Fibroblast of mammary gland (primary cell): ENCODE measurements at regions not wholly inside any gene's neighbourhood (a gene's known extent, or its start where the extent isn't known, plus 50 kb on each side); places are given as distances from the start of the nearest gene placed in this dataset.

Experiments used
- DNase-seq: peaks from one replicate; pipeline ENCODE4 v3.0.0-alpha.2; 2010; ENCODE audit warnings: low read depth
- H3K4me3 ChIP-seq: 2 replicates; pipeline ENCODE4 v1.5.1; 2011; ENCODE audit warnings: low read depth, mild to moderate bottlenecking, low read length, moderate library complexity; ENCODE audit not compliant: control insufficient read depth
- CTCF ChIP-seq: conservative IDR thresholded peaks from 2 replicates; pipeline ENCODE4 v1.5.1; 2011; ENCODE audit warnings: low read depth, low read length, inconsistent platforms; ENCODE audit not compliant: control insufficient read depth, insufficient read depth

GRCh38 chr3:64814351-64814750 is 126.6 kb upstream of the ADAMTS9 start:
- DNase-seq: no peak
- no peak for TF ChIP-seq CTCF
- no peak overlapping the region for H3K4me3 ChIP-seq

- DNase-seq: no peak
- H3K4me3 ChIP-seq: no peak overlapping the region
- TF ChIP-seq CTCF: no peak
These were observed 125.5 kb upstream of the ADAMTS9 start for GRCh38 chr3:64813326-64813725.

- no peak for DNase-seq
- H3K4me3 ChIP-seq: no peak overlapping the region
- TF ChIP-seq CTCF: no peak
These were observed 121.3 kb upstream of the ADAMTS9 start for GRCh38 chr3:64809086-64809485.

GRCh38 chr3:64808061-64808460 is 120.3 kb upstream of the ADAMTS9 start:
- no peak for DNase-seq
- TF ChIP-seq CTCF: no peak
- H3K4me3 ChIP-seq: no peak overlapping the region

GRCh38 chr3:64806668-64807605 is 119.1 kb upstream of the ADAMTS9 start:
- no peak overlapping the region for H3K4me3 ChIP-seq
- no peak for DNase-seq
- TF ChIP-seq CTCF: no peak

- TF ChIP-seq CTCF: no peak
- no peak for DNase-seq
These were observed 118.2 kb upstream of the ADAMTS9 start for GRCh38 chr3:64805978-64806377.

More at GRCh38 chr3:64805978-64806377, 118.2 kb upstream of the ADAMTS9 start:
- H3K4me3 ChIP-seq: no peak overlapping the region
